GM23338 (cell line): ENCODE measurements at regions not wholly inside any gene's neighbourhood (a gene's known extent, or its start where the extent isn't known, plus 50 kb on each side); places are given as distances from the start of the nearest gene placed in this dataset.
"Not testable (repeated sequence)": the region's sequence is repeated elsewhere in the genome, so short reads cannot be mapped to it uniquely, and the experiment has no call there.

ENCODE experiments used
- ATAC-seq: fragments of 200-7000 bp; cut with Tn5 transposase; 3 replicates; pipeline ENCODE4 v1.9.1; 2020
- DNase-seq: peaks from one replicate; pipeline ENCODE4 v3.0.0-alpha.2; 2015; ENCODE audit warnings: low spot score
- H2AFZ ChIP-seq: fragments of 200-600 bp; sonication (generic); 2 replicates; pipeline ENCODE4 v1.8.0; 2016; ENCODE audit warnings: antibody characterized with exemption, mild to moderate bottlenecking, moderate library complexity
- H3F3A ChIP-seq: fragments of 200-600 bp; sonication (generic); replicated peaks from 2 replicates; pipeline ENCODE4 v1.8.0; 2017; ENCODE audit warnings: antibody characterized with exemption, mixed run types, low read depth
- H3K27ac ChIP-seq: fragments of 200-600 bp; sonication (generic); 2 replicates; pipeline ENCODE4 v1.6.1; 2016; ENCODE audit warnings: low read depth
- H3K27me3 ChIP-seq: fragments of 200-600 bp; sonication (generic); 2 replicates; pipeline ENCODE4 v1.8.0; 2016; ENCODE audit warnings: mild to moderate bottlenecking, mixed run types, moderate library complexity; ENCODE audit not compliant: insufficient read depth
- H3K36me3 ChIP-seq: fragments of 200-600 bp; sonication (generic); 2 replicates; pipeline ENCODE4 v1.8.0; 2016; ENCODE audit warnings: mild to moderate bottlenecking; ENCODE audit not compliant: insufficient read depth
- H3K4me1 ChIP-seq: fragments of 200-600 bp; sonication (generic); 2 replicates; pipeline ENCODE4 v1.8.0; 2016; ENCODE audit warnings: mild to moderate bottlenecking, moderate library complexity; ENCODE audit not compliant: insufficient read depth
- H3K4me2 ChIP-seq: fragments of 200-600 bp; sonication (generic); 2 replicates; pipeline ENCODE4 v1.7.1; 2017; ENCODE audit warnings: mixed run types
- H3K4me3 ChIP-seq: fragments of 200-600 bp; sonication (generic); 2 replicates; pipeline ENCODE4 v1.6.1; 2016; ENCODE audit warnings: mixed run types
- H3K79me2 ChIP-seq: fragments of 200-600 bp; sonication (generic); replicated peaks from 2 replicates; pipeline ENCODE4 v1.8.0; 2017; ENCODE audit warnings: mild to moderate bottlenecking; ENCODE audit not compliant: insufficient read depth
- H3K9me2 ChIP-seq: fragments of 200-600 bp; sonication (generic); 2 replicates; pipeline ENCODE4 v1.8.0; 2017; ENCODE audit not compliant: insufficient read depth
- H4K20me1 ChIP-seq: fragments of 200-600 bp; sonication (generic); replicated peaks from 2 replicates; pipeline ENCODE4 v1.8.0; 2017; ENCODE audit warnings: mild to moderate bottlenecking; ENCODE audit not compliant: insufficient read depth
- H3K27ac Mint-ChIP-seq: 2 replicates; pipeline ENCODE4 v1.8.0; 2020; ENCODE audit warnings: inconsistent platforms, mild to moderate bottlenecking, moderate library complexity, mixed read lengths
- H3K27me3 Mint-ChIP-seq: 3 replicates; pipeline ENCODE4 v1.8.0; 2022; ENCODE audit warnings: low read depth, mild to moderate bottlenecking, moderate library complexity, mixed read lengths, inconsistent platforms; ENCODE audit not compliant: insufficient read depth, poor library complexity
- H3K36me3 Mint-ChIP-seq: 3 replicates; pipeline ENCODE4 v1.8.0; 2021; ENCODE audit warnings: low read depth, mild to moderate bottlenecking, inconsistent platforms, moderate library complexity, mixed read lengths
- H3K4me1 Mint-ChIP-seq: 3 replicates; pipeline ENCODE4 v1.8.0; 2020; ENCODE audit warnings: mild to moderate bottlenecking, inconsistent platforms, mixed read lengths
- H3K4me3 Mint-ChIP-seq: 3 replicates; pipeline ENCODE4 v1.8.0; 2021; ENCODE audit warnings: moderate library complexity, mild to moderate bottlenecking, inconsistent platforms, mixed read lengths
- H3K9me3 Mint-ChIP-seq: 3 replicates; pipeline ENCODE4 v1.8.0; 2020; ENCODE audit warnings: moderate library complexity, mild to moderate bottlenecking, inconsistent platforms, mixed read lengths
- CREB1 ChIP-seq: fragments of 250-450 bp; sonication (Bioruptor Pico); IDR thresholded peaks from 2 replicates; pipeline ENCODE4 v1.5.0; 2020; ENCODE audit warnings: low read depth, mild to moderate bottlenecking, moderate library complexity
- EZH2phosphoT487 ChIP-seq: fragments of 200-600 bp; sonication (generic); IDR thresholded peaks from one replicate; pipeline ENCODE4 v1.8.1; 2018; ENCODE audit warnings: antibody characterized with exemption; ENCODE audit not compliant: unreplicated experiment
- NANOG ChIP-seq: IDR thresholded peaks from 2 replicates; pipeline ENCODE4 v1.6.1; 2016; ENCODE audit warnings: antibody characterized with exemption, borderline replicate concordance
- STAT1 ChIP-seq: IDR thresholded peaks from one replicate; pipeline ENCODE4 v1.6.1; 2016; ENCODE audit warnings: antibody characterized with exemption; ENCODE audit not compliant: unreplicated experiment
- ZNF114 ChIP-seq: fragments of 250-450 bp; sonication (Bioruptor Pico); IDR thresholded peaks from 2 replicates; pipeline ENCODE4 v1.5.0; 2020; ENCODE audit warnings: mild to moderate bottlenecking, moderate library complexity
- ZNF331 ChIP-seq: fragments of 250-450 bp; sonication (Bioruptor Pico); IDR thresholded peaks from 2 replicates; pipeline ENCODE4 v1.5.0; 2020; ENCODE audit warnings: low read depth, mild to moderate bottlenecking, moderate library complexity
- TF ChIP-seq, protein P1 (sequence below), 2 experiments: fragments of 200-600 bp in 1 of 2; sonication (generic) in 1 of 2; conservative IDR thresholded peaks; 2 replicates each; pipeline versions ENCODE4 v1.5.1 to v1.6.1; 2016 to 2017; ENCODE audit warnings: antibody characterized with exemption in 2 of 2, low read depth in 2 of 2, mild to moderate bottlenecking in 2 of 2, moderate library complexity in 1 of 2
- TF ChIP-seq, protein P2 (sequence below): IDR thresholded peaks from one replicate; pipeline ENCODE4 v1.6.1; 2018; ENCODE audit warnings: antibody characterized with exemption; ENCODE audit not compliant: unreplicated experiment

DNA sequence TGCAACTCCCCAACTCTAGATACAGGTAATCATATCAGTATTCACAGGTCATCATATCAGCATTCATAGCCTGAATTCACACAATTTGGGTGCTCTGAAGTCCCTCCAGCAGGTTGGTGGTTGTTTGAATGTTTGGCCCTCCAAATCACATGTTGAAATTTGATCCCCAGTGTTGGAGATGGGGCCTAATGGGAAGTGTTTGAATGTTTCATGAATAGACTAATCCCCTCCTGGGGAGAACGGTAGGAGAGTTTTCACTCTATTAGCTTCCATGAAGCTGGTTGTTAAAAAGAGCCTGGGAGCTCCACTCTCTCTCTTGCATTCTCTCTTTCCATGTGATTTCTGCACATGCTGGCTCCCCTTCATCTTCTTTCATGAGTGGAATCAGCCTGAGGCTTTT, 288.6 kb upstream of the PCDH9 start:
- no peaks in the 10 kb centered on the region for H3K9me3 Mint-ChIP-seq
- H3F3A ChIP-seq = no peaks in the 10 kb centered on the region
- H2AFZ ChIP-seq = 0 out of 2 replicates have a peak overlapping the region, but pooled peaks have one; percentile 15
- TF ChIP-seq CREB1 (CRISPR knock-in tag) = no peak
- H3K4me1 ChIP-seq = peaks cover 29% of the 10 kb centered on the region
- peak overlapping the region; percentile 44 for H3K4me2 ChIP-seq
- no peaks in the 10 kb centered on the region for H3K36me3 Mint-ChIP-seq
- no peaks in the 10 kb centered on the region for H3K79me2 ChIP-seq
- no peaks in the 10 kb centered on the region for H3K9me2 ChIP-seq
- H3K27me3 ChIP-seq = no peaks in the 10 kb centered on the region
- peaks cover 26% of the 10 kb centered on the region for H3K4me1 Mint-ChIP-seq
- H3K27ac Mint-ChIP-seq = peak overlapping the region; percentile 76
- H3K27ac ChIP-seq = no peak overlapping the region
- DNase-seq = peak; percentile 57
- H3K4me3 ChIP-seq = no peak overlapping the region
- no peak overlapping the region for H3K4me3 Mint-ChIP-seq
- peak; percentile 93 for ATAC-seq
- H3K27me3 Mint-ChIP-seq = no peaks in the 10 kb centered on the region
- no peaks in the 10 kb centered on the region for H4K20me1 ChIP-seq
- no peaks in the 10 kb centered on the region for H3K36me3 ChIP-seq

DNA sequence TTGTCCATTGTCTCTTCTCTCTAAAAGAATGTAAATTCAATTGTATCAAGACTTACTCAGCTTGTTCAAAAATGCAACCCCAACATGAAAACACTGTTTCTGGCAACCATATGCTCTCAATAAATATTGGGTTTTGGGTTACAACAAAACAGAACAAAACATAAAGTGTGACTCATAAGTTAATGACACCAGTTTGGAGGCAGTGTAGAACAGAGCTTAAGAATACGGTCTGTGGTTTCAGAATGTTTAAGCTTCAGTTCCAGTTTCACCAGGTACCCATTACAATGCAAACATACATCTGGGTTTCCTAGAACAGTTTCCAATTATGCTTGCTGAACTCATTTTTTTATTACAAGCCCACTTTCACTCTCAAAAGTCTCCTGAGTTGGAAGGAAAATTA, 285.8 kb upstream of the PCDH9 start:
- DNase-seq (no peak), ATAC-seq (no peak)

DNA sequence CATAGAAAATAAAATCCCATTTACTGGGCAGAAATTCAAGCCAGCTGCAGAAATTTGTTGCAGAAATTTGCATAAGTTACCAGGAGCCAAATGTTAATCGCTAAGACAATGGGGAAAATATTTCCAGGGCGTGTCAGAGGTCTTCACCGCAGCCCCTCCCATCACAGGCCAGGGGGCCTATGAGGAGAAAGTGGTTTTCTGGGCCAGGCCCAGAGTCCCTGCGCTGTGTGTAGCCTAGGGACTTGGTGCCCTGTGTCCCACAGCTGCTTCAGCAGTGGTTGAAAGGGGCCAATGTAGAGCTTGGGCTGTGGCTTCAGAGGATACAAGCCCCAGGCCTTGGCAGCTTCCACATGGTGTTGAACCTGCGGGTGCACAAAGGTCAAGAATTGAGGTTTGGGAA, 278.9 kb upstream of the PCDH9 start:
- Histone ChIP-seq H2AFZ (peak overlapping the region; percentile 67; the same call in 1 of the 2 replicates), H3K36me3 (no peaks in the 10 kb centered on the region), H3K79me2 (no peaks in the 10 kb centered on the region), H3K27ac (no peak overlapping the region), H3K9me2 (no peaks in the 10 kb centered on the region; the same call in 1 of the 2 replicates), H3K4me3 (no peak overlapping the region), H3K4me2 (no peak overlapping the region), H3K27me3 (no peaks in the 10 kb centered on the region), H3F3A (no peaks in the 10 kb centered on the region), H3K4me1 (no peaks in the 10 kb centered on the region), H4K20me1 (no peaks in the 10 kb centered on the region)
- Mint-ChIP-seq H3K4me1 (peaks cover 4% of the 10 kb centered on the region; the same call in 2 of the 3 replicates), H3K36me3 (no peaks in the 10 kb centered on the region), H3K27ac (no peak overlapping the region), H3K27me3 (no peaks in the 10 kb centered on the region), H3K9me3 (no peaks in the 10 kb centered on the region), H3K4me3 (no peak overlapping the region)
- DNase-seq (no peak), ATAC-seq (no peak)
- TF ChIP-seq NANOG (no peak), CREB1 (CRISPR knock-in tag) (no peak)
- TF ChIP-seq, protein P1, sequence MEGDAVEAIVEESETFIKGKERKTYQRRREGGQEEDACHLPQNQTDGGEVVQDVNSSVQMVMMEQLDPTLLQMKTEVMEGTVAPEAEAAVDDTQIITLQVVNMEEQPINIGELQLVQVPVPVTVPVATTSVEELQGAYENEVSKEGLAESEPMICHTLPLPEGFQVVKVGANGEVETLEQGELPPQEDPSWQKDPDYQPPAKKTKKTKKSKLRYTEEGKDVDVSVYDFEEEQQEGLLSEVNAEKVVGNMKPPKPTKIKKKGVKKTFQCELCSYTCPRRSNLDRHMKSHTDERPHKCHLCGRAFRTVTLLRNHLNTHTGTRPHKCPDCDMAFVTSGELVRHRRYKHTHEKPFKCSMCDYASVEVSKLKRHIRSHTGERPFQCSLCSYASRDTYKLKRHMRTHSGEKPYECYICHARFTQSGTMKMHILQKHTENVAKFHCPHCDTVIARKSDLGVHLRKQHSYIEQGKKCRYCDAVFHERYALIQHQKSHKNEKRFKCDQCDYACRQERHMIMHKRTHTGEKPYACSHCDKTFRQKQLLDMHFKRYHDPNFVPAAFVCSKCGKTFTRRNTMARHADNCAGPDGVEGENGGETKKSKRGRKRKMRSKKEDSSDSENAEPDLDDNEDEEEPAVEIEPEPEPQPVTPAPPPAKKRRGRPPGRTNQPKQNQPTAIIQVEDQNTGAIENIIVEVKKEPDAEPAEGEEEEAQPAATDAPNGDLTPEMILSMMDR (conservative IDR thresholded peaks at IDR 0.05; ENCODE audit: low read depth in 2 of 2) = no peak

More for the DNA sequence above, 285.8 kb upstream of the PCDH9 start:
- H3K4me2 ChIP-seq = no peak overlapping the region
- H3K4me3 ChIP-seq = no peak overlapping the region
- no peaks in the 10 kb centered on the region for H3K9me2 ChIP-seq
- no peaks in the 10 kb centered on the region for H3K36me3 ChIP-seq
- no peaks in the 10 kb centered on the region for H3K27me3 ChIP-seq
- no peak overlapping the region for H2AFZ ChIP-seq
- no peak overlapping the region for H3K27ac ChIP-seq
- no peaks in the 10 kb centered on the region for H3K27me3 Mint-ChIP-seq
- H3K4me1 ChIP-seq = peaks cover 29% of the 10 kb centered on the region
- no peak overlapping the region for H3K27ac Mint-ChIP-seq
- H4K20me1 ChIP-seq = no peaks in the 10 kb centered on the region
- H3K79me2 ChIP-seq = no peaks in the 10 kb centered on the region
- no peak overlapping the region for H3K4me3 Mint-ChIP-seq
- TF ChIP-seq ZNF114 (CRISPR knock-in tag) (no peak), STAT1 (no peak), EZH2phosphoT487 (no peak), ZNF331 (CRISPR knock-in tag) (no peak)
- TF ChIP-seq, protein P2, sequence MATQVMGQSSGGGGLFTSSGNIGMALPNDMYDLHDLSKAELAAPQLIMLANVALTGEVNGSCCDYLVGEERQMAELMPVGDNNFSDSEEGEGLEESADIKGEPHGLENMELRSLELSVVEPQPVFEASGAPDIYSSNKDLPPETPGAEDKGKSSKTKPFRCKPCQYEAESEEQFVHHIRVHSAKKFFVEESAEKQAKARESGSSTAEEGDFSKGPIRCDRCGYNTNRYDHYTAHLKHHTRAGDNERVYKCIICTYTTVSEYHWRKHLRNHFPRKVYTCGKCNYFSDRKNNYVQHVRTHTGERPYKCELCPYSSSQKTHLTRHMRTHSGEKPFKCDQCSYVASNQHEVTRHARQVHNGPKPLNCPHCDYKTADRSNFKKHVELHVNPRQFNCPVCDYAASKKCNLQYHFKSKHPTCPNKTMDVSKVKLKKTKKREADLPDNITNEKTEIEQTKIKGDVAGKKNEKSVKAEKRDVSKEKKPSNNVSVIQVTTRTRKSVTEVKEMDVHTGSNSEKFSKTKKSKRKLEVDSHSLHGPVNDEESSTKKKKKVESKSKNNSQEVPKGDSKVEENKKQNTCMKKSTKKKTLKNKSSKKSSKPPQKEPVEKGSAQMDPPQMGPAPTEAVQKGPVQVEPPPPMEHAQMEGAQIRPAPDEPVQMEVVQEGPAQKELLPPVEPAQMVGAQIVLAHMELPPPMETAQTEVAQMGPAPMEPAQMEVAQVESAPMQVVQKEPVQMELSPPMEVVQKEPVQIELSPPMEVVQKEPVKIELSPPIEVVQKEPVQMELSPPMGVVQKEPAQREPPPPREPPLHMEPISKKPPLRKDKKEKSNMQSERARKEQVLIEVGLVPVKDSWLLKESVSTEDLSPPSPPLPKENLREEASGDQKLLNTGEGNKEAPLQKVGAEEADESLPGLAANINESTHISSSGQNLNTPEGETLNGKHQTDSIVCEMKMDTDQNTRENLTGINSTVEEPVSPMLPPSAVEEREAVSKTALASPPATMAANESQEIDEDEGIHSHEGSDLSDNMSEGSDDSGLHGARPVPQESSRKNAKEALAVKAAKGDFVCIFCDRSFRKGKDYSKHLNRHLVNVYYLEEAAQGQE = no peak
- peaks cover 25% of the 10 kb centered on the region for H3K4me1 Mint-ChIP-seq
- no peaks in the 10 kb centered on the region for H3K9me3 Mint-ChIP-seq
- no peaks in the 10 kb centered on the region for H3K36me3 Mint-ChIP-seq
- H3F3A ChIP-seq = no peaks in the 10 kb centered on the region

DNA sequence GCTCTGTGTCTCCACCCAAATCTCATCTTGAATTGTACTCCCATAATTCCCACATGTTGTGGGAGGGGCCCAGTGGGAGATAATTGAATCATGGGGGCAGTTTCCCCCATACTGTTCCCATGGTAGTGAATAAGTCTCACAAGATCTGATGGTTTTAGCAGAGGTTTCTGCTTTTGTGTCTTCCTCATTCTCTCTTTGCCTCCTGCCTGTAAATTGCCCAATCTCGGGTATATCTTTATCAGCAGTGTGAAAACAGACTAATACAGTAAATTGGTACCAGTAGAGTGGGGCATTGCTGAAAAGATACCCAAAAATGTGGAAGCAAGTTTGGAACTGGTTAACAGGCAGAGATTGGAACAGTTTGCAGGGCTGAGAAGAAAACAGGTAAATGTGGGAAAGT, 278.1 kb upstream of the PCDH9 start:
- not testable (repeated sequence) for H2AFZ ChIP-seq, H3K27me3 Mint-ChIP-seq, H3K79me2 ChIP-seq, H3K4me2 ChIP-seq, H3K27ac ChIP-seq, H3K27me3 ChIP-seq, H3K36me3 ChIP-seq, DNase-seq, H3K9me2 ChIP-seq, H3K4me1 ChIP-seq, H3K36me3 Mint-ChIP-seq, H3K4me1 Mint-ChIP-seq, H3F3A ChIP-seq, ATAC-seq, H3K9me3 Mint-ChIP-seq, H3K27ac Mint-ChIP-seq, H4K20me1 ChIP-seq, H3K4me3 ChIP-seq, H3K4me3 Mint-ChIP-seq
